ENCODE measurements at regions not wholly inside any gene's neighbourhood (a gene's known extent, or its start where the extent isn't known, plus 50 kb on each side); places are given as distances from the start of the nearest gene placed in this dataset.

- in situ Hi-C loops (cut with HindIII; ENCODE audit: low sequenced_read_pairs) = no loop called here
- no peak for TF ChIP-seq CTCF (IDR thresholded peaks at IDR 0.05; ENCODE audit: low read depth, low read length, missing control alignments)
- DNase-seq (ENCODE audit: low read depth) = no peak
- H3K4me3 ChIP-seq (ENCODE audit: low read depth, low read length) = no peak overlapping the region
Measured at GRCh38 chr9:107761307-107761706, 271.7 kb upstream of the KLF4 start.

GRCh38 chr9:107760469-107761242 is 271.1 kb upstream of the KLF4 start:
- in situ Hi-C loops (cut with HindIII; ENCODE audit: low sequenced_read_pairs) = no loop called here
- no peak for TF ChIP-seq CTCF (IDR thresholded peaks at IDR 0.05; ENCODE audit: low read depth, low read length, missing control alignments)
- no peak overlapping the region for H3K4me3 ChIP-seq (ENCODE audit: low read depth, low read length)
- DNase-seq (ENCODE audit: low read depth) = no peak

- DNase-seq (ENCODE audit: low read depth) = no peak
- TF ChIP-seq CTCF (IDR thresholded peaks at IDR 0.05; ENCODE audit: low read depth, low read length, missing control alignments) = no peak
- no peak overlapping the region for H3K4me3 ChIP-seq (ENCODE audit: low read depth, low read length)
- in situ Hi-C loops (cut with HindIII; ENCODE audit: low sequenced_read_pairs) = no loop called here
Measured at GRCh38 chr9:107759823-107760166, 270.2 kb upstream of the KLF4 start.

GRCh38 chr9:107759009-107759822 is 269.6 kb upstream of the KLF4 start:
- in situ Hi-C loops (cut with HindIII; ENCODE audit: low sequenced_read_pairs) = no loop called here
- DNase-seq (ENCODE audit: low read depth) = no peak
- H3K4me3 ChIP-seq (ENCODE audit: low read depth, low read length) = no peak overlapping the region
- TF ChIP-seq CTCF (IDR thresholded peaks at IDR 0.05; ENCODE audit: low read depth, low read length, missing control alignments) = no peak

GRCh38 chr9:107756091-107756490 is 266.5 kb upstream of the KLF4 start:
- no peak for DNase-seq (ENCODE audit: low read depth)
- in situ Hi-C loops (cut with HindIII; ENCODE audit: low sequenced_read_pairs) = no loop called here
- no peak for TF ChIP-seq CTCF (IDR thresholded peaks at IDR 0.05; ENCODE audit: low read depth, low read length, missing control alignments)
- no peak overlapping the region for H3K4me3 ChIP-seq (ENCODE audit: low read depth, low read length)

- in situ Hi-C loops (cut with HindIII; ENCODE audit: low sequenced_read_pairs) = no loop called here
- no peak overlapping the region for H3K4me3 ChIP-seq (ENCODE audit: low read depth, low read length)
- TF ChIP-seq CTCF (IDR thresholded peaks at IDR 0.05; ENCODE audit: low read depth, low read length, missing control alignments) = no peak
- DNase-seq (ENCODE audit: low read depth) = no peak
Measured at GRCh38 chr9:107755246-107755645, 265.7 kb upstream of the KLF4 start.

All from astrocyte of the cerebellum (primary cell).